Thyroid gland (tissue), 4 donors: ENCODE measurements at regions not wholly inside any gene's neighbourhood (a gene's known extent, or its start where the extent isn't known, plus 50 kb on each side); places are given as distances from the start of the nearest gene placed in this dataset.

Experiments
- DNase-seq, 2 donors: peaks; one replicate each; pipeline ENCODE4 v3.0.0-alpha.2; 2019
- H3K27ac ChIP-seq, 3 donors: fragments of 200-600 bp; sonication (generic); 1 replicate in 2 of 3; 2 replicates in 1 of 3; pipeline ENCODE4 v1.5.1; 2016 to 2019; ENCODE audit warnings: mild to moderate bottlenecking in 1 of 3, moderate library complexity in 1 of 3
- H3K27me3 ChIP-seq: fragments of 200-600 bp; sonication (generic); one replicate; pipeline ENCODE4 v1.5.1; 2019
- H3K36me3 ChIP-seq, 2 donors: fragments of 200-600 bp; sonication (generic); one replicate each; pipeline ENCODE4 v1.5.1; 2016 to 2019
- H3K4me1 ChIP-seq, 2 donors: fragments of 200-600 bp; sonication (generic); one replicate each; pipeline ENCODE4 v1.5.1; 2017 to 2019
- H3K4me3 ChIP-seq, 3 donors: fragments of 200-600 bp; sonication (generic); replicated peaks in 1 of 3; 1 replicate in 2 of 3; 2 replicates in 1 of 3; pipeline ENCODE4 v1.5.1; 2016; ENCODE audit warnings: mild to moderate bottlenecking in 1 of 3
- H3K9me3 ChIP-seq: fragments of 200-600 bp; sonication (generic); one replicate; pipeline ENCODE4 v1.5.1; 2017
- POLR2A ChIP-seq, 2 donors: fragments of 450-650 bp; IDR thresholded peaks; one replicate each; pipeline ENCODE4 v1.6.1; 2017; ENCODE audit warnings: antibody characterized with exemption in 2 of 2, mild to moderate bottlenecking in 2 of 2, moderate library complexity in 1 of 2
- WGBS, 2 donors: methylation state at CpG; one replicate each; pipeline ENCODE4 v1.1.5; 2017; 5-methylcytosine and 5-hydroxymethylcytosine counted together
- intact Hi-C: fragments of 100-400 bp; cut with DNase I; formaldehyde crosslinking; loops from one replicate; pipeline ENCODE4 v1.15.1; 2023
- TF ChIP-seq, protein P1 (sequence below), 6 experiments: fragments of 200-600 bp in 3 of 6; fragments of 450-650 bp in 3 of 6; sonication (generic) in 3 of 6; IDR thresholded peaks; one replicate each; pipeline ENCODE4 v1.5.1; 2016 to 2019; ENCODE audit warnings: antibody characterized with exemption in 6 of 6, mild to moderate bottlenecking in 2 of 6, inconsistent platforms in 1 of 6, moderate library complexity in 1 of 6

DNA sequence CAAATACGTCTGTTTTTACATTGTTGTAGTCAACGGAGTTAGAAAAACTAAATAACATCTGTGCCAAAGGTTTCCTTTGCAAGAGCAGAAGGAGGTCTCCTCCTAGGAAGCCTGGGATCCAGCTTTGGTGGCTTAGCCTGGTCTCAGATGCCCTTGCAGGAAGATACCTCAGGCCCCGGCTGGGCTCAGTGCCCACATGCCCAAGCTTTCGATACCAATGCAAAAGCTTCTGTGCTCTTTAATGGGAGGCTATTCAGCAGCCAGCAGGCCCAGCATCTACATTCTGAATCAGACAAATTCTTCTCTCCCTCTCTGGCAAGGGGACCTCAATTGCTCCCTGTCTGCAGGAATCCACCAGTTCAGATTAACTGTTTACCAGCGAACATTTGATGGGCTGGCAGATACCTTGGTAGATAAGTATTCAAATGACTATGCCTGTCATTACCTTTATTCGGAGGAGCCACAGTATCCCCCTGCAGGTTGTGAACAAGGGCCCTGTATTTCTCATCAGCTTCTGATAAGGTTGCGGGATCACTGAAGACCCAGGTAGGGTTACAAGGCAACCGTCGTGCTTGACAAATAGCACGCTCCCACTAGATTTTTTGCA lies 180.1 kb upstream of the KBTBD8 start:
- TF ChIP-seq, protein P1, sequence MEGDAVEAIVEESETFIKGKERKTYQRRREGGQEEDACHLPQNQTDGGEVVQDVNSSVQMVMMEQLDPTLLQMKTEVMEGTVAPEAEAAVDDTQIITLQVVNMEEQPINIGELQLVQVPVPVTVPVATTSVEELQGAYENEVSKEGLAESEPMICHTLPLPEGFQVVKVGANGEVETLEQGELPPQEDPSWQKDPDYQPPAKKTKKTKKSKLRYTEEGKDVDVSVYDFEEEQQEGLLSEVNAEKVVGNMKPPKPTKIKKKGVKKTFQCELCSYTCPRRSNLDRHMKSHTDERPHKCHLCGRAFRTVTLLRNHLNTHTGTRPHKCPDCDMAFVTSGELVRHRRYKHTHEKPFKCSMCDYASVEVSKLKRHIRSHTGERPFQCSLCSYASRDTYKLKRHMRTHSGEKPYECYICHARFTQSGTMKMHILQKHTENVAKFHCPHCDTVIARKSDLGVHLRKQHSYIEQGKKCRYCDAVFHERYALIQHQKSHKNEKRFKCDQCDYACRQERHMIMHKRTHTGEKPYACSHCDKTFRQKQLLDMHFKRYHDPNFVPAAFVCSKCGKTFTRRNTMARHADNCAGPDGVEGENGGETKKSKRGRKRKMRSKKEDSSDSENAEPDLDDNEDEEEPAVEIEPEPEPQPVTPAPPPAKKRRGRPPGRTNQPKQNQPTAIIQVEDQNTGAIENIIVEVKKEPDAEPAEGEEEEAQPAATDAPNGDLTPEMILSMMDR (IDR thresholded peaks at IDR 0.05): no peak
- TF ChIP-seq POLR2A (IDR thresholded peaks at IDR 0.05): no peak
- DNase-seq: no peak
- 84 to 86% methylated on average over 10 of the region's 10 CpGs for WGBS, 2 donors
- H3K4me3 ChIP-seq: no peak overlapping the region
- H3K27ac ChIP-seq: no peak overlapping the region
- H3K27me3 ChIP-seq: no peaks in the 10 kb centered on the region
- intact Hi-C loops: loop anchor here (5.0 to 10.0 kb wide), 2 partner anchors 411 to 563 kb away; no protein-coding TSS in a partner anchor
- H3K9me3 ChIP-seq: no peaks in the 10 kb centered on the region
- H3K4me1 ChIP-seq: no peaks in the 10 kb centered on the region
- H3K36me3 ChIP-seq: no peaks in the 10 kb centered on the region

DNA sequence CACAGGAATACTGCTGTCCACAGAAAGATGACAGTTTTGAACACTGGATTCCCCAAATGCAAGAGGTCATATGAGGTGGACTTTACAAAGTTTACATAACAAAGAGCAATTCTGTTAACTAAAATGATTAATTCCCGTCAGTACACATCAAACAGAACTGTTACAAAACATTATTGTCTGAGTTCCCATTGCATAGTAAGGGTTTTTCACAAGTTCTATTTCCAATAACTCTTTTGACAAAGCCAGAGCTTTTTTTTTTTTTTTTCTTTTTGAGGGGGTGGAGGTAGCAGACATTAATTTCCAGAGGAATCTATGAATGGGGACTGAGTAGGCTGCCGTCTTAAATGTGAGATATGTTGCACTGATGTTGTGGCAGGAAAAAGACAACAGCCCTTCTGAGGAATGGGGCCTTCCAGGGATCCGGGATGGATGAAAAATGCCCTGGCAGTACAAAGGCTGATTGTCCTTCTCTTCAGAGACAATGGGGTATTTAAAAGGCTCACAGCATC lies 178.1 kb upstream of the KBTBD8 start:
- intact Hi-C loops: loop anchor here (5.0 to 10.0 kb wide), 4 partner anchors 305 to 565 kb away; no protein-coding TSS in a partner anchor
- H3K27ac ChIP-seq: no peak overlapping the region
- H3K9me3 ChIP-seq: no peaks in the 10 kb centered on the region
- no peak for DNase-seq
- H3K4me1 ChIP-seq: no peaks in the 10 kb centered on the region
- 84 to 85% methylated on average over 3 of the region's 3 CpGs for WGBS, 2 donors
- TF ChIP-seq, protein P1 (IDR thresholded peaks at IDR 0.05): no peak
- no peak for TF ChIP-seq POLR2A (IDR thresholded peaks at IDR 0.05)
- H3K36me3 ChIP-seq: no peaks in the 10 kb centered on the region
- H3K4me3 ChIP-seq: no peak overlapping the region
- H3K27me3 ChIP-seq: no peaks in the 10 kb centered on the region

DNA sequence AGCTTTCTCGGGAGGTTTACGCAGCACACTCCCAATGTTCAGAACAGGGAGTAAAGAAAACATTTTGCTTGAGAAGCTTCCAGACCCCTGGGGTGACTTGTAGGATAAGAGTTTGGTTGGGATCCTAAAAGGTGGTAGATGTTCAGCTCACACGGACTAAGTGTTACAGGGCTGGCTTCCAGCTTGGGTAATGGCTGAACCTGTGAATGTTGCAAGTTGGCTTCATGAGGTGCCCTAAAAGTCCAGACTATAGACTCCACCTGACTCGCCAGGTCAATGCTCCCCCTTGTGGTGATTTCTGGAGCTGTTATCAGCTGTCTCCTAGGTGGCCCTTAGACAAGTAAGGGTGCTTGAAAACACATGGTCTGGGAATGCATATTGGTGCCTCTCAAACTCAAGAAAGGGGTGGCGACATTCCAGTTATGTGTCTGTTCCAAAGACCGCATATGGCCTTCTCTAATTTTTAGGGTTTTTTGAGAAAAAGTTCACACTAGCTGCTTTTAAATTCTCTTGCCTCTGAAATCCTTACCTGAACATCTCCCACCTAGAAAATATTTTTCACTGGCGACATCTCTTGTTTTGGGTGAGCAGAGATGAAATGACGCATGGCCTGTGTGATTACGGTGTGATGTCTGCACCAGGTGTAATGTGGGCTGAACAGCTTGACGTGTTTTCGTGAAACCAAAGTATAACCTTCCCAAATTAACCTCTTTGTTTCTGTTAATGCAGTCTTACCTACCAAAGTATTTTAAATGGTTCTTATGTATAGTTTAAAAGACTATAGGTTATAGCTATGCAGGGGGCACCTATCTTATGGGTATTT lies 175.7 kb upstream of the KBTBD8 start:
- no peaks in the 10 kb centered on the region for H3K27me3 ChIP-seq
- DNase-seq: peak; percentile 79 to 80
- H3K36me3 ChIP-seq: no peaks in the 10 kb centered on the region
- no peak overlapping the region for H3K4me3 ChIP-seq
- intact Hi-C loops: loop anchor here (5.0 to 10.0 kb wide), 2 partner anchors 308 to 545 kb away; no protein-coding TSS in a partner anchor
- H3K27ac ChIP-seq: no peak overlapping the region
- no peaks in the 10 kb centered on the region for H3K4me1 ChIP-seq
- WGBS, 2 donors: 47 to 51% methylated on average over 11 of the region's 11 CpGs
- H3K9me3 ChIP-seq: no peaks in the 10 kb centered on the region
- no peak for TF ChIP-seq POLR2A (IDR thresholded peaks at IDR 0.05)
- TF ChIP-seq, protein P1 (IDR thresholded peaks at IDR 0.05): peak; percentile 42 to 81 (median 72)

- TF ChIP-seq POLR2A (IDR thresholded peaks at IDR 0.05): no peak
- TF ChIP-seq, protein P1 (IDR thresholded peaks at IDR 0.05): no peak
- no peak for DNase-seq
Measured at GRCh38 chr3:66823009-66823397, 175.1 kb upstream of the KBTBD8 start.

More at GRCh38 chr3:66823009-66823397, 175.1 kb upstream of the KBTBD8 start:
- intact Hi-C loops: loop anchor here (5.0 to 10.0 kb wide), 2 partner anchors 308 to 546 kb away; no protein-coding TSS in a partner anchor
- Histone ChIP-seq H3K9me3 (no peaks in the 10 kb centered on the region), H3K4me3 (no peak overlapping the region), H3K4me1 (no peaks in the 10 kb centered on the region), H3K36me3 (no peaks in the 10 kb centered on the region), H3K27me3 (no peaks in the 10 kb centered on the region), H3K27ac (no peak overlapping the region)
- 87 to 96% methylated on average over 1 of the region's 1 CpG for WGBS, 2 donors
